CD4-positive, alpha-beta T cell treated with Interleukin-17A for 1 hour (primary cell): ENCODE measurements at regions not wholly inside any gene's neighbourhood (a gene's known extent, or its start where the extent isn't known, plus 50 kb on each side); places are given as distances from the start of the nearest gene placed in this dataset.
A peak's percentile ranks its signal among the peaks of the same experiment; 100 is the strongest.

Source experiments
- DNase-seq: peaks from one replicate; pipeline ENCODE4 v3.0.0-alpha.2; 2020

GRCh38 chr7:85564861-85565260, 378.0 kb upstream of the SEMA3D start:
- DNase-seq, result no peak

GRCh38 chr7:85561706-85562105, 374.9 kb upstream of the SEMA3D start:
- DNase-seq, result no peak

- DNase-seq, result peak; percentile 31
Measured at GRCh38 chr7:85554236-85555178, 367.7 kb upstream of the SEMA3D start.

GRCh38 chr7:85535974-85536729, 349.3 kb upstream of the SEMA3D start:
- no peak for DNase-seq

GRCh38 chr7:85529831-85530230, 343.0 kb upstream of the SEMA3D start:
- DNase-seq, result no peak

GRCh38 chr7:85529201-85529600, 342.3 kb upstream of the SEMA3D start:
- DNase-seq, result no peak

- DNase-seq, result no peak
Measured at GRCh38 chr7:85528581-85528980, 341.7 kb upstream of the SEMA3D start.

GRCh38 chr7:85525676-85526075, 338.8 kb upstream of the SEMA3D start:
- DNase-seq, result no peak

- no peak for DNase-seq
Measured at GRCh38 chr7:85522070-85522469, 335.2 kb upstream of the SEMA3D start.

- DNase-seq, result no peak
Measured at GRCh38 chr7:85521108-85521694, 334.3 kb upstream of the SEMA3D start.

GRCh38 chr7:85520175-85520574, 333.3 kb upstream of the SEMA3D start:
- DNase-seq, result no peak

GRCh38 chr7:85516675-85517074, 329.8 kb upstream of the SEMA3D start:
- DNase-seq, result no peak

- no peak for DNase-seq
Measured at GRCh38 chr7:85512790-85513189, 325.9 kb upstream of the SEMA3D start.

GRCh38 chr7:85510287-85510686, 323.4 kb upstream of the SEMA3D start:
- no peak for DNase-seq

- DNase-seq, result no peak
Measured at GRCh38 chr7:85509476-85509875, 322.6 kb upstream of the SEMA3D start.

- no peak for DNase-seq
Measured at GRCh38 chr7:85508642-85509410, 322.0 kb upstream of the SEMA3D start.

- DNase-seq, result no peak
Measured at GRCh38 chr7:85498031-85498430, 311.2 kb upstream of the SEMA3D start.

GRCh38 chr7:85489498-85489897, 302.6 kb upstream of the SEMA3D start:
- no peak for DNase-seq

- DNase-seq, result no peak
Measured at GRCh38 chr7:85488406-85488805, 301.6 kb upstream of the SEMA3D start.

GRCh38 chr7:85483177-85483576, 296.3 kb upstream of the SEMA3D start:
- no peak for DNase-seq

- DNase-seq, result no peak
Measured at GRCh38 chr7:85480666-85481065, 293.8 kb upstream of the SEMA3D start.

- DNase-seq, result no peak
Measured at GRCh38 chr7:85479918-85480643, 293.2 kb upstream of the SEMA3D start.
